ENCODE measurements at regions not wholly inside any gene's neighbourhood (a gene's known extent, or its start where the extent isn't known, plus 50 kb on each side); places are given as distances from the start of the nearest gene placed in this dataset.

- Histone ChIP-seq H3K4me3 (no peak overlapping the region), H3K27me3 (no peaks in the 10 kb centered on the region), H3K9me3 (no peaks in the 10 kb centered on the region), H3K27ac (no peak overlapping the region), H3K4me1 (no peaks in the 10 kb centered on the region), H3K36me3 (no peaks in the 10 kb centered on the region)
- TF ChIP-seq CTCF (IDR thresholded peaks at IDR 0.05) (no peak), POLR2A (IDR thresholded peaks at IDR 0.05) (no peak), EP300 (IDR thresholded peaks at IDR 0.05) (no peak), POLR2AphosphoS5 (IDR thresholded peaks at IDR 0.05) (no peak)
- ATAC-seq = no peak
- 81 to 100% methylated on average over 1 to 2 of the region's 2 CpGs for WGBS, 2 donors (ENCODE audit: low coverage in 1 of 2)
These were observed 268.3 kb downstream of the POM121L12 start for GRCh38 chr7:53303781-53304180.

- Histone ChIP-seq H3K27ac (no peak overlapping the region), H3K4me1 (no peaks in the 10 kb centered on the region), H3K36me3 (no peaks in the 10 kb centered on the region), H3K9me3 (no peaks in the 10 kb centered on the region), H3K27me3 (no peaks in the 10 kb centered on the region), H3K4me3 (no peak overlapping the region)
- TF ChIP-seq POLR2AphosphoS5 (IDR thresholded peaks at IDR 0.05) (no peak), EP300 (IDR thresholded peaks at IDR 0.05) (no peak), CTCF (IDR thresholded peaks at IDR 0.05) (no peak), POLR2A (IDR thresholded peaks at IDR 0.05) (no peak)
- WGBS, 2 donors (ENCODE audit: low coverage in 1 of 2) = 95 to 100% methylated on average over 2 of the region's 3 CpGs
- ATAC-seq = no peak
These were observed 271.4 kb downstream of the POM121L12 start for GRCh38 chr7:53306846-53307245.

GRCh38 chr7:53311205-53311604, 275.8 kb downstream of the POM121L12 start:
- peaks cover 0 to 5% (median 0%) of the 10 kb centered on the region in 3 donors for H3K4me1 ChIP-seq
- H3K9me3 ChIP-seq = no peaks in the 10 kb centered on the region
- H3K4me3 ChIP-seq = no peak overlapping the region
- no peak overlapping the region for H3K27ac ChIP-seq
- H3K36me3 ChIP-seq = no peaks in the 10 kb centered on the region
- 59 to 76% methylated on average over 5 of the region's 5 CpGs for WGBS, 2 donors (ENCODE audit: low coverage in 1 of 2)
- H3K27me3 ChIP-seq = no peaks in the 10 kb centered on the region
- TF ChIP-seq POLR2A (IDR thresholded peaks at IDR 0.05) (no peak), CTCF (IDR thresholded peaks at IDR 0.05) (no peak), POLR2AphosphoS5 (IDR thresholded peaks at IDR 0.05) (no peak), EP300 (IDR thresholded peaks at IDR 0.05) (no peak)
- no peak for ATAC-seq

GRCh38 chr7:53315981-53316380, 280.5 kb downstream of the POM121L12 start:
- Histone ChIP-seq H3K4me3 (no peak overlapping the region), H3K27ac (no peak overlapping the region), H3K9me3 (no peaks in the 10 kb centered on the region), H3K27me3 (no peaks in the 10 kb centered on the region), H3K4me1 (peaks cover 0 to 9% (median 0%) of the 10 kb centered on the region in 3 donors), H3K36me3 (no peaks in the 10 kb centered on the region)
- TF ChIP-seq EP300 (IDR thresholded peaks at IDR 0.05) (no peak), POLR2A (IDR thresholded peaks at IDR 0.05) (no peak), POLR2AphosphoS5 (IDR thresholded peaks at IDR 0.05) (no peak), CTCF (IDR thresholded peaks at IDR 0.05) (no peak)
- 32 to 35% methylated on average over 5 to 6 of the region's 6 CpGs for WGBS, 2 donors (ENCODE audit: low coverage in 1 of 2)
- ATAC-seq = no peak

- no peak for ATAC-seq
- Histone ChIP-seq H3K27ac (no peak overlapping the region), H3K4me3 (no peak overlapping the region), H3K4me1 (peaks cover 0 to 9% (median 0%) of the 10 kb centered on the region in 3 donors), H3K27me3 (no peaks in the 10 kb centered on the region), H3K9me3 (no peaks in the 10 kb centered on the region), H3K36me3 (no peaks in the 10 kb centered on the region)
- no peak for TF ChIP-seq CTCF (IDR thresholded peaks at IDR 0.05)
- no peak for TF ChIP-seq EP300 (IDR thresholded peaks at IDR 0.05)
- TF ChIP-seq POLR2A (IDR thresholded peaks at IDR 0.05) = no peak
- no peak for TF ChIP-seq POLR2AphosphoS5 (IDR thresholded peaks at IDR 0.05)
- WGBS, 2 donors (ENCODE audit: low coverage in 1 of 2) = 78 to 81% methylated on average over 4 of the region's 4 CpGs
These were observed 283.1 kb downstream of the POM121L12 start for GRCh38 chr7:53318566-53318965.

Measured in gastroesophageal sphincter (tissue), 4 donors.